Neural progenitor cell (in vitro differentiated cells): ENCODE measurements at regions not wholly inside any gene's neighbourhood (a gene's known extent, or its start where the extent isn't known, plus 50 kb on each side); places are given as distances from the start of the nearest gene placed in this dataset.

ENCODE experiments used
- CTCF ChIP-seq: fragments of 200-600 bp; sonication (generic); IDR thresholded peaks from 2 replicates; pipeline ENCODE4 v1.5.1; 2017; ENCODE audit warnings: antibody characterized with exemption, mild to moderate bottlenecking
- EZH2 ChIP-seq: fragments of 200-600 bp; sonication (generic); IDR thresholded peaks from 2 replicates; pipeline ENCODE4 v1.6.1; 2017; ENCODE audit warnings: antibody characterized with exemption, mild to moderate bottlenecking, moderate library complexity

- TF ChIP-seq CTCF (no peak), EZH2 (no peak)
Observed at GRCh38 chr18:73933685-73934084, 213.9 kb downstream of the FBXO15 start.
